RWPE1 (cell line): ENCODE measurements at regions not wholly inside any gene's neighbourhood (a gene's known extent, or its start where the extent isn't known, plus 50 kb on each side); places are given as distances from the start of the nearest gene placed in this dataset.
A peak's percentile ranks its signal among the peaks of the same experiment; 100 is the strongest.

Experiments used
- CTCF ChIA-PET: fragments of 350-600 bp; sonication (Branson Sonifier 250); formaldehyde crosslinking; extraction: SDS; loops from one replicate; lab custom pipeline; 2021; lab: Yijun Ruan, JAX
- POLR2A ChIA-PET: fragments of 400-600 bp; formaldehyde crosslinking; extraction: SDS; loops from one replicate; lab custom pipeline; 2020; ENCODE audit warnings: antibody characterized with exemption; ENCODE audit not compliant: low non-redundant PET; lab: Yijun Ruan, JAX
- DNase-seq: peaks from one replicate; pipeline ENCODE4 v3.0.0; 2012; ENCODE audit warnings: low spot score
- H3K27ac ChIP-seq: fragments of 450-650 bp; 2 replicates; pipeline ENCODE4 v1.5.1; 2017
- TF ChIP-seq, protein P1 (sequence below): fragments of 450-650 bp; conservative IDR thresholded peaks from 2 replicates; pipeline ENCODE4 v1.5.1; 2017; ENCODE audit warnings: low read depth, mild to moderate bottlenecking

GRCh38 chr12:28938056-28938455 is 211.0 kb upstream of the FAR2 start:
- DNase-seq: no peak
- TF ChIP-seq, protein P1, sequence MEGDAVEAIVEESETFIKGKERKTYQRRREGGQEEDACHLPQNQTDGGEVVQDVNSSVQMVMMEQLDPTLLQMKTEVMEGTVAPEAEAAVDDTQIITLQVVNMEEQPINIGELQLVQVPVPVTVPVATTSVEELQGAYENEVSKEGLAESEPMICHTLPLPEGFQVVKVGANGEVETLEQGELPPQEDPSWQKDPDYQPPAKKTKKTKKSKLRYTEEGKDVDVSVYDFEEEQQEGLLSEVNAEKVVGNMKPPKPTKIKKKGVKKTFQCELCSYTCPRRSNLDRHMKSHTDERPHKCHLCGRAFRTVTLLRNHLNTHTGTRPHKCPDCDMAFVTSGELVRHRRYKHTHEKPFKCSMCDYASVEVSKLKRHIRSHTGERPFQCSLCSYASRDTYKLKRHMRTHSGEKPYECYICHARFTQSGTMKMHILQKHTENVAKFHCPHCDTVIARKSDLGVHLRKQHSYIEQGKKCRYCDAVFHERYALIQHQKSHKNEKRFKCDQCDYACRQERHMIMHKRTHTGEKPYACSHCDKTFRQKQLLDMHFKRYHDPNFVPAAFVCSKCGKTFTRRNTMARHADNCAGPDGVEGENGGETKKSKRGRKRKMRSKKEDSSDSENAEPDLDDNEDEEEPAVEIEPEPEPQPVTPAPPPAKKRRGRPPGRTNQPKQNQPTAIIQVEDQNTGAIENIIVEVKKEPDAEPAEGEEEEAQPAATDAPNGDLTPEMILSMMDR: no peak
- H3K27ac ChIP-seq: no peak overlapping the region
- ChIA-PET POLR2A (no interaction called here), CTCF (no interaction called here)

DNA sequence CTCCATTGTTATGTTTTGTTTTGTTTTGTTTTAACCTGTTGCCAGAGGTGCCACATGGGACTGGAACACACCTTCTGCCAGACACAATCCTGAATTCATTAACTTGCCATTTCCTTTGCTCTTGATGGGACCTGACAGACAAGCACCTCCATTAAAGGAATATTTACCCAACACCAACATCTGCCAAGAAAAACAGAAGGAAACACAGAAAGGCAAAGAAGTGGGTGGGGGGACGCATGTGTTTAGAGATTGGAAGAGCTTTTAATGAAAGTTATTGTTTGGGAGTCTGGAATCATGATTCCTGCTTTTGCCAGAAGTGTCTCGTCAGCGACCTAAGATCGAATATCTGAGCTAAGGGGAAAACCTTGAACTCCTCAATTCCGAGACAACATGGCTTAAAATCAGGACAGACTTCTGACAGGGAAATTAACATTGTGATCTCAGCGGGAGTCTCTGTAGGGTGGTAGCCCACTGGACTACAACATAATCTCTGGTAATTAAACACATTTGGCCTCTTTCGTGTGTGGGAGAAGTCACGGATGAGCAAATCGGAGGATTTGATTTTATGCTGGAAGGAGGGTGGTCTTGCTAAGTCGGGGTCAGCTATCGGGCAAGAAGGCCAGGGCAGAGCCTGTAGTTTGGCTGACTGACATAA is 210.4 kb upstream of the FAR2 start:
- TF ChIP-seq, protein P1: no peak
- POLR2A ChIA-PET: no interaction called here
- no peak overlapping the region for H3K27ac ChIP-seq
- no peak for DNase-seq
- CTCF ChIA-PET: no interaction called here

DNA sequence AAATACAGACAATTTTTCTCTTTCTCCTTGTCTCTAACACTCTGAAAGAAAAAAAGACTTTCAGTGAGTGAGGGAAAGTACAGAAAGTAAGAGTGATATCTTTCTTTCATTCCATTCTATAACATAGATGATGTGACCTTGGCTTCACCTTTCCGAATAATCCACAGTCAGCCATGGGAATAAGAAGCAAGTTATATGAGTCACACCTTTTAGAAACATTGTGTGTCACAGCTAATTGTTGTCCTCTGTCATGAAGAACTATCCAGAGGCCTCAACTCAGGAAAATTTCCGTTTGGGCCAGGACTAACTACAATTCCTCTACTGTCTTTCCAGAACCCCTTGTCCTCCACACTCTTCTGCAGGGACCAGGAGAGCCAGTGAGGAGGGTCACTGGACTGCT is 209.7 kb upstream of the FAR2 start:
- TF ChIP-seq, protein P1: no peak
- H3K27ac ChIP-seq: no peak overlapping the region
- ChIA-PET POLR2A (no interaction called here), CTCF (no interaction called here)
- no peak for DNase-seq

- H3K27ac ChIP-seq: no peak overlapping the region
- ChIA-PET CTCF (no interaction called here), POLR2A (no interaction called here)
- TF ChIP-seq, protein P1: no peak
- peak; percentile 46 for DNase-seq
Observed at GRCh38 chr12:28941248-28941647, 207.8 kb upstream of the FAR2 start.

DNA sequence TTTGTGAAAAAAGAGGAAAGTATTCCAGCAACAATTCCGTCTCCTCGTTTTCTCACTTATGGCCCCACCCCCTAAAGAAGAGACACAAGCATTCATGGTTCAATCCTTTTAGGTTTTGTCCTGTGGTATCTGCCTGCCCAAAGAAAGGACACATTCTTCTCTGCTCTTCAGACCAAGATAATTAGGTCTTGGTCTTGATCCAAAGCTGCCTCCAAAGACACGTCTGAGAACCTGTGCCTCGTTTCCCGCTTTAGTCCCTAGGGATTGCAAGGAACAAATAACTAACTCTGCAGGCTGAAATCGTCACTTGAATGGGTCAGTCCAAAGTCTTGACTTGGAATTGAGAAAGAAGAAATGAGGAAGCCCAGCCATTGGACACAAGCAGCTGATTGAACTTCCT is 202.7 kb upstream of the FAR2 start:
- no peak overlapping the region for H3K27ac ChIP-seq
- POLR2A ChIA-PET: no interaction called here
- CTCF ChIA-PET: no interaction called here
- DNase-seq: no peak
- TF ChIP-seq, protein P1: no peak

- TF ChIP-seq, protein P1: no peak
- ChIA-PET POLR2A (no interaction called here), CTCF (no interaction called here)
- no peak overlapping the region for H3K27ac ChIP-seq
- no peak for DNase-seq
Observed at GRCh38 chr12:28948685-28949084, 200.4 kb upstream of the FAR2 start.

DNA sequence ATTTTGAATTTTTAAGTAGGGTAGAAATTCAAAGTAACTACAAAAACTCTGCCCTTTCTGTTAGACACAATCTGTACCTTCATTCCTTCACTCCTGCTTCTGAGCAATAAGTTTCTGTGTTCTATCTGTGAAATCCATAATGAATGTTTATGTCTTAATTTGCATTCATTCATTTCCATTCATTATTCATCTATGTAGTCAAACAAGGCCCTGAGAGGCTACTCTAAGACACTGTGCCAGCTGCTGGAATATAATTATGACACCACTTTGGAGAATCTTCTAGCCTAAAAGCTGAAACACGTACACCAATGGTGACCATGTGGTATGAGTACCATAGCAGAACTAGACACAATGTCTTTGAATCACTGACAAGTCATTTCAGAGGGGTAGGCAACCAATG is 199.9 kb upstream of the FAR2 start:
- TF ChIP-seq, protein P1: no peak
- H3K27ac ChIP-seq: no peak overlapping the region
- ChIA-PET POLR2A (no interaction called here), CTCF (no interaction called here)
- DNase-seq: no peak
